Heart right ventricle (tissue), 16 donors: ENCODE measurements at regions not wholly inside any gene's neighbourhood (a gene's known extent, or its start where the extent isn't known, plus 50 kb on each side); places are given as distances from the start of the nearest gene placed in this dataset.
A peak's percentile ranks its signal among the peaks of the same experiment; 100 is the strongest.
"Not testable (repeated sequence)": the region's sequence is repeated elsewhere in the genome, so short reads cannot be mapped to it uniquely, and the experiment has no call there.

Experiments used
- ATAC-seq, 8 donors: fragments of 200-7000 bp; cut with Tn5 transposase; one replicate each; pipeline ENCODE4 v1.9.1; 2020; ENCODE audit warnings: mild to moderate bottlenecking in 8 of 8, moderate library complexity in 8 of 8, moderate number of reproducible peaks in 1 of 8
- DNase-seq, 2 donors: peaks; one replicate each; pipeline ENCODE4 v3.0.0-alpha.2; 2020
- H3K27ac ChIP-seq, 10 donors: fragments of 200-600 bp; sonication (generic) in 2 of 10; one replicate each; pipeline versions ENCODE4 v1.5.0 to v1.8.0; 2020 to 2022; ENCODE audit warnings: mild to moderate bottlenecking in 3 of 10
- H3K27me3 ChIP-seq, 7 donors: fragments of 200-600 bp; one replicate each; pipeline ENCODE4 v1.8.0; 2021 to 2022; ENCODE audit warnings: mild to moderate bottlenecking in 2 of 7
- H3K36me3 ChIP-seq, 9 donors: fragments of 200-600 bp; sonication (generic) in 1 of 9; one replicate each; pipeline versions ENCODE4 v1.5.0 to v1.8.0; 2020 to 2022; ENCODE audit warnings: mild to moderate bottlenecking in 2 of 9
- H3K4me1 ChIP-seq, 9 donors: fragments of 200-600 bp; sonication (generic) in 1 of 9; one replicate each; pipeline versions ENCODE4 v1.5.0 to v1.8.0; 2020 to 2022; ENCODE audit warnings: mild to moderate bottlenecking in 4 of 9
- H3K4me3 ChIP-seq, 10 donors: fragments of 200-600 bp; sonication (generic) in 2 of 10; one replicate each; pipeline versions ENCODE4 v1.5.0 to v1.8.0; 2020 to 2022; ENCODE audit warnings: mild to moderate bottlenecking in 7 of 10, moderate library complexity in 2 of 10
- H3K9me3 ChIP-seq, 11 donors: fragments of 200-600 bp in 10 of 11; sonication (generic) in 2 of 11; one replicate each; pipeline versions ENCODE4 v1.5.0 to v1.8.0; 2013 to 2022; ENCODE audit warnings: mild to moderate bottlenecking in 2 of 11, control low read depth in 1 of 11, moderate library complexity in 1 of 11
- WGBS, 2 donors: extraction: QIAGEN DNeasy Blood & Tissue Kit; methylation state at CpG; one replicate each; pipeline ENCODE4 v1.1.7; 2013; ENCODE audit warnings: inconsistent platforms in 1 of 2; 5-methylcytosine and 5-hydroxymethylcytosine counted together
- intact Hi-C, 10 donors: fragments of 100-400 bp; cut with DNase I; formaldehyde crosslinking; loops; one replicate each; pipeline versions ENCODE4 v1.11.1 to v1.14.2; 2022
- TF ChIP-seq, protein P1 (sequence below), 9 donors: fragments of 200-600 bp; sonication (generic) in 2 of 9; IDR thresholded peaks; one replicate each; pipeline versions ENCODE4 v1.5.0 to v1.8.0; 2021 to 2022; ENCODE audit warnings: antibody characterized with exemption in 9 of 9, mild to moderate bottlenecking in 5 of 9, moderate library complexity in 1 of 9
- donor health status: Arrhythmogenic right ventricular cardiomyopathy.
- donor health status: ischemic (EF 13 %, LVEDD 7.1; RV severe dilation, severe dysfunction).
- donor health status: healthy with polysubstance abuse.
- donor health status: DM: no; HTN: yes; CAD: no.
- donor health status: DM: no; HTN: no; CAD: no.
- donor health status: ischemic (EF 25% LVEDD 6.9; RV normal size, moderate dysfunction).
- donor health status: ischemic (EF 25% LVEDD 5.7; RV mildly dilated, moderate dysfunction).
- donor health status: healthy.
- donor health status: DM: yes; HTN: yes; CAD: no.
- donor health status: Ischemic cardiomyopathy.
- donor health status: ischemic (EF 35%, LVEDD 5.7; RV mildly dilated, moderate dysfunction).
- donor health status: nonischemic (EF 11% LVEDD 7.7; RV severe dilation, severe dysfunction).
- donor health status: DM: yes; HTN: yes; CAD: no.
- donor health status: PGD.
- donor health status: ischemic (EF 29% LVEDD 5.4; RV normal size, mild dysfunction).
- donor health status: nonischemic (EF 23%, LVEDD 6.1; RV moderate dilation, normal function).

DNA sequence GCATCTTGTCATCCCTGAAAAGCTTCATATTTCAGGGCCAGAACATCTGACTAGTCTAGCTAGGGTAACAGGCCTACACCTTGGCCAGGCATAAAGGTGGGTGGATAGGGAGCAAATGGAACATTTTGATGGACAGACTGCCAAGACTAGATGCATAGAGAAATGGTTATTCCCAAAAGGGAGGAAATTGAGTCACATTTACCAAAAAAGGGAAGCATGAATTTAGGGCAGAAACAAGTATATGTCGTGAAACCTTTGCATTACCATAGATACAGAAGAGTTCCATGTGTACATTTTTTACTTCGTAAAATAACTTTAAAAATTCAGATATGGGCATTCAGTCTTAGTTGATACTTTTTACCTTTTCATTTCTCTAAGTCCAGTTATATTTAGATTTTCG, 101.3 kb upstream of the ZEB2 start:
- Histone ChIP-seq H3K4me3 (no peak overlapping the region), H3K4me1 (peaks cover 0 to 5% (median 0%) of the 10 kb centered on the region in 9 donors), H3K36me3 (no peaks in the 10 kb centered on the region), H3K27me3 (no peaks in the 10 kb centered on the region), H3K27ac (no peak overlapping the region), H3K9me3 (peaks cover 0 to 16% (median 0%) of the 10 kb centered on the region in 11 donors)
- DNase-seq (no peak), ATAC-seq (no peak)
- TF ChIP-seq, protein P1, sequence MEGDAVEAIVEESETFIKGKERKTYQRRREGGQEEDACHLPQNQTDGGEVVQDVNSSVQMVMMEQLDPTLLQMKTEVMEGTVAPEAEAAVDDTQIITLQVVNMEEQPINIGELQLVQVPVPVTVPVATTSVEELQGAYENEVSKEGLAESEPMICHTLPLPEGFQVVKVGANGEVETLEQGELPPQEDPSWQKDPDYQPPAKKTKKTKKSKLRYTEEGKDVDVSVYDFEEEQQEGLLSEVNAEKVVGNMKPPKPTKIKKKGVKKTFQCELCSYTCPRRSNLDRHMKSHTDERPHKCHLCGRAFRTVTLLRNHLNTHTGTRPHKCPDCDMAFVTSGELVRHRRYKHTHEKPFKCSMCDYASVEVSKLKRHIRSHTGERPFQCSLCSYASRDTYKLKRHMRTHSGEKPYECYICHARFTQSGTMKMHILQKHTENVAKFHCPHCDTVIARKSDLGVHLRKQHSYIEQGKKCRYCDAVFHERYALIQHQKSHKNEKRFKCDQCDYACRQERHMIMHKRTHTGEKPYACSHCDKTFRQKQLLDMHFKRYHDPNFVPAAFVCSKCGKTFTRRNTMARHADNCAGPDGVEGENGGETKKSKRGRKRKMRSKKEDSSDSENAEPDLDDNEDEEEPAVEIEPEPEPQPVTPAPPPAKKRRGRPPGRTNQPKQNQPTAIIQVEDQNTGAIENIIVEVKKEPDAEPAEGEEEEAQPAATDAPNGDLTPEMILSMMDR (IDR thresholded peaks at IDR 0.05) = no peak
- intact Hi-C loops = no loop called here
- 88 to 93% methylated on average over 3 of the region's 3 CpGs for WGBS, 2 donors

DNA sequence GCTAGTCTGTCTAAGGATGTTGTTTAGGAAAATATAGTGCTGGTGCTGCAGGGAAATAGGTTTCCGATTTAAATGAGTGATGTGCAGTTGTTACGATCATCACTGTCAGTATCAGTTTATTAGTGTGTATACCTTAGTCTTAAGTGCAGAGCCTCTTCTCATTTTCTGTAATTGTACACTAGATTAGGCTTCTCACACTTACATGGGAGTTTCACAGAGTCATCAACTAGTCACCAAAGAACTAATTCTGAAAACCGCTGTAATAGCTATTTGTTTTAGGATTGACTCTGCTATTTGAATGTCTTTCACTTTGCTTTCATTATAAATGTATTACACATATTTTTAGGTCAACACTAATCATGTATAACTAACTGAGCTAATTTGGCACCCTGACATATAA, 99.8 kb upstream of the ZEB2 start:
- 59 to 60% methylated on average over 3 of the region's 3 CpGs for whole genome bisulfite sequencing, 2 donors
- Histone ChIP-seq H3K9me3 (peaks cover 0 to 16% (median 0%) of the 10 kb centered on the region in 11 donors), H3K4me1 (peaks cover 0 to 7% (median 0%) of the 10 kb centered on the region in 9 donors), H3K36me3 (no peaks in the 10 kb centered on the region), H3K27ac (no peak overlapping the region), H3K4me3 (no peak overlapping the region), H3K27me3 (no peaks in the 10 kb centered on the region)
- no peak for DNase-seq
- TF ChIP-seq, protein P1 (IDR thresholded peaks at IDR 0.05) = no peak
- intact Hi-C loops = no loop called here
- no peak for ATAC-seq

DNA sequence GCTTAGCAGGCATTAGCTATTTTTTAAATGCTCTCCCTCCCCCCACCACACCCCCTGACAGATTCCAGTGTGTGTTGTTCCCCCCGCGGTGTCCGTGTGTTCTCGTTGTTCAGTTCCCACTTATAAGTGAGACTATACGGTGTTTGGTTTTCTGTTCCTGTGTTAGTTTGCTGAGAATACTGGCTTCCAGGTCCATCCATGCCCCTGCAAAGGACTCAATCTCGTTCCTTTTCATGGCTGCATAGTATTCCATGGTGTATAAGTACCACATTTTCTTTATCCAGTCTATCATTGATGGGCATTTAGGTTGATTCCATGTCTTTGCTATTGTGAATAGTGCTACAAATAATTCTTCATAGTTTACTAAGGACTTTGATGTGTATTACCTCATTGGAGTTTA, 97.3 kb upstream of the ZEB2 start:
- H3K27ac ChIP-seq, H3K36me3 ChIP-seq, H3K4me3 ChIP-seq, DNase-seq, H3K27me3 ChIP-seq, ATAC-seq, intact Hi-C loops, H3K4me1 ChIP-seq: not testable (repeated sequence)
- H3K9me3 ChIP-seq = peaks cover 0 to 16% (median 0%) of the 10 kb centered on the region in 11 donors
- WGBS, 2 donors = 95 to 97% methylated on average over 6 of the region's 6 CpGs

DNA sequence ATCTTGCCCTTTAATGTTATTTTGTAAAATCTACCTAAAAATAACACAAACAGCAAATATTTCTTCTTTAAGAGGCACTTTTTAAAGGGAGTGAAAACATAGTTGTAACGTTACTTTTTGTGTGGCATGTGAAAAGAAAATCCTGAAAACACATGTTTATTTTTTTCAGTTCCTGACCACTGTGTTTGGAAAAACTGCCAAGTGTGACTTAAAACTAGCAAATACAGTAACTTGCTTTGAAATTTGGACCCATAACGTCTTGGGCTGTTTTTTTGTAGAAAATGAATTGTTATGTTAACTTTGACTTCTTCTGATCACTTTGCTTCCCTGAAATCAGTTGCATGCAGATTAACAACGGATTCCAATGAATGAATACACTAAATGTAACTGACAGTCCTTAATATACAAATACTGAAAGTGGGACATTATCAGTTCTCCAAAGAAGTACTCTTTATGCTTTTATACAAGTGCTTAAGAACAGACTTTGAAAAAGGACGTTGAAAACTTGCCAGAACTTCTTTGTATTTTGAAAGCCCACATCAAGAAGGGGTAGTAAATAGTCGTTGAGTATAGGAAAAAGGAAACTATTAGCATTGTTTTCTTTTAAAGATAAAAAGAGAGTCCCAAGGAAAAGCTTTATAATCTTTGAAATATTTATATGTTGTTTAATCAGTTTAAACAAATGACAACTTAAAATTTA, 96.1 kb upstream of the ZEB2 start:
- no peak overlapping the region for H3K4me3 ChIP-seq
- peaks cover 0 to 7% (median 0%) of the 10 kb centered on the region in 9 donors for H3K4me1 ChIP-seq
- DNase-seq = no peak
- H3K9me3 ChIP-seq = peaks cover 0 to 13% (median 0%) of the 10 kb centered on the region in 11 donors
- intact Hi-C loops = no loop called here
- ATAC-seq = no peak
- H3K27ac ChIP-seq = peak overlapping the region in 1 of 10 donors; percentile 1
- TF ChIP-seq, protein P1 (IDR thresholded peaks at IDR 0.05) = no peak
- WGBS, 2 donors = 34 to 47% methylated on average over 5 of the region's 5 CpGs
- no peaks in the 10 kb centered on the region for H3K27me3 ChIP-seq
- no peaks in the 10 kb centered on the region for H3K36me3 ChIP-seq

DNA sequence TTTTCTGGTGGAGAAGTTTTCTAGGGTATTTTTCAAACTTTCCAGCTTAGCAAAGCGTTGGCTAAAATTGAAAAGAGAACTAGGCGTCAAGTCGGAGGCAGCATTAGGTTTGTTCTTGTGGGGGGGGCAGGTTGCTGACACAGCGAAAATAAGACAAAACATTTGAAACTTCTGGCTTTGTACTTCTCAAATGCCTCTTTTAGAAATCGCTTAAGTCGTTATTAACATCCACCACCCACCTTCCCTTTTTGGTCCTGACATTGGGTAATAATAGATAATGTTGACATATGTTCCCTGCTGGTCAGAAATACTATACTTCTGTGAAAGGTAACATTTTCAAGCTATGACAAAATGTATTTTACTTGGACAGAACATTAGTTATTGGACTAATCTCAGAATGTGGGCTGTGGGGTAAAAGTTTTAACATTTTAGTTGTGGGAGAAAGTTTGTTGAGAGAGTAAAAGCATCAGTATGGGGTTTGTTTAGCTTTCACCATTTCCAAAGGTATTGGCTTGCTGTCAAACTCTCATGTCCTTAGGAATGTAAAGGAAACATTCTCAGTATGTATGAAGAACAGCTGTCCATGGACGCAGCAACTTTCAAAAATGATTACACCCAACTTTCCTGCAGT, 88.1 kb upstream of the ZEB2 start:
- ATAC-seq (peak in 7 of 8 donors; percentile 61 to 76 (median 69)), DNase-seq (peak; percentile 14 to 25)
- no peaks in the 10 kb centered on the region for H3K27me3 ChIP-seq
- no peak overlapping the region for H3K4me3 ChIP-seq
- H3K4me1 ChIP-seq = peaks cover 0 to 48% (median 0%) of the 10 kb centered on the region in 9 donors
- WGBS, 2 donors = 60 to 70% methylated on average over 7 of the region's 7 CpGs
- intact Hi-C loops = loop anchor here in 1 of 10 donors (1.0 kb wide), 1 partner anchor 28 kb away; no protein-coding TSS in a partner anchor
- H3K36me3 ChIP-seq = no peaks in the 10 kb centered on the region
- TF ChIP-seq, protein P1 (IDR thresholded peaks at IDR 0.05) = no peak
- no peaks in the 10 kb centered on the region for H3K9me3 ChIP-seq
- peak overlapping the region in 6 of 10 donors; percentile 39 to 91 (median 48) for H3K27ac ChIP-seq
